GM21423 (cell line): ENCODE measurements at regions not wholly inside any gene's neighbourhood (a gene's known extent, or its start where the extent isn't known, plus 50 kb on each side); places are given as distances from the start of the nearest gene placed in this dataset.

Experiments used
- ATAC-seq: cut with Tn5 transposase; IDR thresholded peaks from one replicate; pipeline ENCODE4 v1.9.1; 2021; ENCODE audit warnings: mild to moderate bottlenecking, moderate library complexity; ENCODE audit not compliant: unreplicated experiment

DNA sequence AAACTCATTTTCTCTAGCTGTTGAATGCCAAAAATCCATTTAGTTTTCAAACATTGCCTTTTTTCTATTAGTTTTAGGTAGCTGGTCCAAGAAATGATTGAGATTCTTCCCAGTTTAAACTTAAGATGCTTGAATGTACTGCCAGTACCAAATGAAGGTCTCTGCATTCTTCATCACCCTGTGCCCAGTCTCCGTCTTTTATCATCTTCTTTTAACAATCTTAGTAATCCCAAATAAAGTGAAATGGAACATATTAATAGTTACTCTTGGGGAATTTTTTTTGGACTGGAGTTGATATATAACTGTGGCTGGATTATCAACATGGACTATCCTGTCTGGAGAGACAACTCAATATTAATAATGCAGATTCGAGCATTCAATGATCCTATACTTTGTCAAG, 54.1 kb upstream of the PCED1B start:
- no peak for ATAC-seq

DNA sequence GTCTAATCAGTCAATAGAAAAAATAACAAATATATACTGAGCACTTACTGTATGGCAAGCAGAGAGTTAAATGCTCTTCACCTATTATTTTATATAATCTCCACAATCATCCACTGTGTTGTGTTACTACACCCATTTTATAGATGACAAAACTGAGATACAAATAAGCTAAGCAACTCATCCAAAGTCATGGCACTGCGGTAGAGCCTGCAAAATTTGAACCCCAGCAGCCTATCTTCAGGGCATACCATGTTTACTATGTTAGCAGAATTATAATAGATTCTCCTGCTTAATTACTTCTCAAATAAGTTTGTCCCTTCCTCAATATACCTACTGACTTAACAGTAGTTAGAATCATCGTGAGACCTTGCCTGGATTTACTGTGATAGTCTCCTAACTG, 53.6 kb upstream of the PCED1B start:
- ATAC-seq, result no peak

GRCh38 chr12:47026291-47026690, 53.1 kb upstream of the PCED1B start:
- ATAC-seq, result no peak
